Astrocyte of the cerebellum (primary cell): ENCODE measurements at regions not wholly inside any gene's neighbourhood (a gene's known extent, or its start where the extent isn't known, plus 50 kb on each side); places are given as distances from the start of the nearest gene placed in this dataset.

ENCODE experiments used
- DNase-seq: peaks from one replicate; pipeline ENCODE4 v3.0.0-alpha.2; 2011; ENCODE audit warnings: low read depth
- H3K4me3 ChIP-seq: 2 replicates; pipeline ENCODE4 v1.5.1; 2011; ENCODE audit warnings: mild to moderate bottlenecking, low read depth, low read length, moderate library complexity
- CTCF ChIP-seq: IDR thresholded peaks from 2 replicates; pipeline ENCODE4 v1.5.1; 2012; ENCODE audit warnings: low read length, low read depth, moderate library complexity, mild to moderate bottlenecking; ENCODE audit errors: missing control alignments
- in situ Hi-C: cut with HindIII; loops from 2 replicates; pipeline ENCODE4 v1.10.0; 2017; ENCODE audit warnings: low sequenced_read_pairs

GRCh38 chr10:4754143-4754542, 71.9 kb upstream of the AKR1E2 start:
- no peak overlapping the region for H3K4me3 ChIP-seq
- no peak for DNase-seq
- TF ChIP-seq CTCF, result no peak
- in situ Hi-C loops, result loop anchor here (25.0 kb wide), 1 partner anchor 967 kb away; the partner anchor contains the start of gene KLF6

- in situ Hi-C loops, result loop anchor here (25.0 kb wide), 1 partner anchor 964 kb away; the partner anchor contains the start of gene KLF6
- TF ChIP-seq CTCF, result no peak
- DNase-seq, result no peak
- H3K4me3 ChIP-seq, result no peak overlapping the region
Measured at GRCh38 chr10:4751211-4751610, 74.8 kb upstream of the AKR1E2 start.

GRCh38 chr10:4749271-4749574, 76.8 kb upstream of the AKR1E2 start:
- H3K4me3 ChIP-seq, result no peak overlapping the region
- in situ Hi-C loops, result no loop called here
- no peak for DNase-seq
- no peak for TF ChIP-seq CTCF

- in situ Hi-C loops, result no loop called here
- TF ChIP-seq CTCF, result no peak
- no peak for DNase-seq
- H3K4me3 ChIP-seq, result no peak overlapping the region
Measured at GRCh38 chr10:4748491-4749270, 77.3 kb upstream of the AKR1E2 start.

- in situ Hi-C loops, result no loop called here
- DNase-seq, result no peak
- TF ChIP-seq CTCF, result no peak
- H3K4me3 ChIP-seq, result no peak overlapping the region
Measured at GRCh38 chr10:4742217-4742616, 83.8 kb upstream of the AKR1E2 start.

- TF ChIP-seq CTCF, result no peak
- in situ Hi-C loops, result no loop called here
- H3K4me3 ChIP-seq, result no peak overlapping the region
- DNase-seq, result no peak
Measured at GRCh38 chr10:4740471-4740870, 85.5 kb upstream of the AKR1E2 start.

- in situ Hi-C loops, result no loop called here
- no peak for TF ChIP-seq CTCF
- DNase-seq, result no peak
- no peak overlapping the region for H3K4me3 ChIP-seq
Measured at GRCh38 chr10:4736608-4737007, 89.4 kb upstream of the AKR1E2 start.
